Right atrium auricular region (tissue), 2 donors: ENCODE measurements at regions not wholly inside any gene's neighbourhood (a gene's known extent, or its start where the extent isn't known, plus 50 kb on each side); places are given as distances from the start of the nearest gene placed in this dataset.

Experiments used
- DNase-seq: peaks from one replicate; pipeline ENCODE4 v3.0.0-alpha.2; 2019; ENCODE audit warnings: low spot score
- H3K27ac ChIP-seq, 2 donors: fragments of 200-600 bp; sonication (generic); 1 replicate in 1 of 2; 2 replicates in 1 of 2; pipeline ENCODE4 v1.5.1; 2016 to 2019
- H3K27me3 ChIP-seq, 2 donors: fragments of 200-600 bp; sonication (generic); one replicate each; pipeline versions ENCODE4 v1.5.1 to v1.6.0; 2017 to 2019
- H3K36me3 ChIP-seq: fragments of 200-600 bp; sonication (generic); one replicate; pipeline ENCODE4 v1.5.1; 2016
- H3K4me1 ChIP-seq, 2 donors: fragments of 200-600 bp; sonication (generic); one replicate each; pipeline versions ENCODE4 v1.5.1 to v1.6.0; 2017 to 2019
- H3K4me3 ChIP-seq, 2 donors: fragments of 200-600 bp; sonication (generic); 1 replicate in 1 of 2; 2 replicates in 1 of 2; pipeline ENCODE4 v1.5.1; 2017 to 2019; ENCODE audit warnings: mild to moderate bottlenecking in 1 of 2, moderate library complexity in 1 of 2
- H3K9me3 ChIP-seq, 2 donors: fragments of 200-600 bp; sonication (generic); one replicate each; pipeline ENCODE4 v1.5.1; 2019
- TF ChIP-seq, protein P1 (sequence below), 2 donors: fragments of 200-600 bp; sonication (generic); IDR thresholded peaks; one replicate each; pipeline ENCODE4 v1.5.1; 2019; ENCODE audit warnings: antibody characterized with exemption in 2 of 2

DNA sequence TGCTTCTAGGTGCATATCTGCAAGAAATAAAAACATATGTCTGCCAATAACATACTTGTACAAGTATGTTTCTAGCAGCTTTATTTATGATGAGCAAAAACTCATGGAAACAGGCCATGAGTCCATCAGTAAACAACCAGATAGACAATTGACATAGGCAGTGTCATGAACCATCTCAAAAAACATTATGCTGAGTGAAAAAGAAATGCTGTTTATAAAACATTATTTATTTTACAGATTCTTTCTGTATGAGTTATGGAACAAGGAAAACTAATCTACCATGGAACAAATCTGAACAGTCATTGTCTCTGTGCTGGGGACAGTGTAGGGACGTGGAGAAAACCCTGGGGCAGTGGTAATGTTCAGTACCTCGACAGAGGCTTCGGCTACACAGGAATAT lies 283.9 kb downstream of the UQCRFS1 start:
- TF ChIP-seq, protein P1, sequence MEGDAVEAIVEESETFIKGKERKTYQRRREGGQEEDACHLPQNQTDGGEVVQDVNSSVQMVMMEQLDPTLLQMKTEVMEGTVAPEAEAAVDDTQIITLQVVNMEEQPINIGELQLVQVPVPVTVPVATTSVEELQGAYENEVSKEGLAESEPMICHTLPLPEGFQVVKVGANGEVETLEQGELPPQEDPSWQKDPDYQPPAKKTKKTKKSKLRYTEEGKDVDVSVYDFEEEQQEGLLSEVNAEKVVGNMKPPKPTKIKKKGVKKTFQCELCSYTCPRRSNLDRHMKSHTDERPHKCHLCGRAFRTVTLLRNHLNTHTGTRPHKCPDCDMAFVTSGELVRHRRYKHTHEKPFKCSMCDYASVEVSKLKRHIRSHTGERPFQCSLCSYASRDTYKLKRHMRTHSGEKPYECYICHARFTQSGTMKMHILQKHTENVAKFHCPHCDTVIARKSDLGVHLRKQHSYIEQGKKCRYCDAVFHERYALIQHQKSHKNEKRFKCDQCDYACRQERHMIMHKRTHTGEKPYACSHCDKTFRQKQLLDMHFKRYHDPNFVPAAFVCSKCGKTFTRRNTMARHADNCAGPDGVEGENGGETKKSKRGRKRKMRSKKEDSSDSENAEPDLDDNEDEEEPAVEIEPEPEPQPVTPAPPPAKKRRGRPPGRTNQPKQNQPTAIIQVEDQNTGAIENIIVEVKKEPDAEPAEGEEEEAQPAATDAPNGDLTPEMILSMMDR (IDR thresholded peaks at IDR 0.05) = no peak
- no peaks in the 10 kb centered on the region for H3K27me3 ChIP-seq
- DNase-seq = no peak
- H3K9me3 ChIP-seq = no peaks in the 10 kb centered on the region
- H3K27ac ChIP-seq = no peak overlapping the region
- no peak overlapping the region for H3K4me3 ChIP-seq
- no peaks in the 10 kb centered on the region for H3K36me3 ChIP-seq
- no peaks in the 10 kb centered on the region for H3K4me1 ChIP-seq

DNA sequence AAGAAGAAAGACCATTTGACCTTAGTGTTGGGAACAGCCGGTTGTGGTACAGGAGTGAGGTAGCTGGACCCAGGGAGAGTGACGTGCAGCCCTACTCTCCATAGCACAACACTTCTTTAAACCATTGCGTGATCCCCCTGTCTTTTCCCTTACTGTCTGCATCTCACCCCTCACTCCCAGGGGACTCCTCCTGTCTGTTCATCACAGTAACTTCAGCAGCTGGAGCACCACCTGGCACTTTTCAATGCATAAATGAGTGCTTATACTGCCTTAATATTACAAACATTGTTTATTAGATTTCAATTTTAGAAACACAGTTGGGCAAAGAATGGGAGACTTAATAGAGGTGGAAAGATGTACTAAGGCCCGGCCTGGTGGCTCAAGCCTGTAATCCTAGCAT lies 285.5 kb downstream of the UQCRFS1 start:
- no peaks in the 10 kb centered on the region for H3K36me3 ChIP-seq
- no peaks in the 10 kb centered on the region for H3K4me1 ChIP-seq
- no peaks in the 10 kb centered on the region for H3K27me3 ChIP-seq
- no peak for DNase-seq
- H3K9me3 ChIP-seq = no peaks in the 10 kb centered on the region
- TF ChIP-seq, protein P1 (IDR thresholded peaks at IDR 0.05) = no peak
- H3K4me3 ChIP-seq = no peak overlapping the region
- H3K27ac ChIP-seq = no peak overlapping the region

DNA sequence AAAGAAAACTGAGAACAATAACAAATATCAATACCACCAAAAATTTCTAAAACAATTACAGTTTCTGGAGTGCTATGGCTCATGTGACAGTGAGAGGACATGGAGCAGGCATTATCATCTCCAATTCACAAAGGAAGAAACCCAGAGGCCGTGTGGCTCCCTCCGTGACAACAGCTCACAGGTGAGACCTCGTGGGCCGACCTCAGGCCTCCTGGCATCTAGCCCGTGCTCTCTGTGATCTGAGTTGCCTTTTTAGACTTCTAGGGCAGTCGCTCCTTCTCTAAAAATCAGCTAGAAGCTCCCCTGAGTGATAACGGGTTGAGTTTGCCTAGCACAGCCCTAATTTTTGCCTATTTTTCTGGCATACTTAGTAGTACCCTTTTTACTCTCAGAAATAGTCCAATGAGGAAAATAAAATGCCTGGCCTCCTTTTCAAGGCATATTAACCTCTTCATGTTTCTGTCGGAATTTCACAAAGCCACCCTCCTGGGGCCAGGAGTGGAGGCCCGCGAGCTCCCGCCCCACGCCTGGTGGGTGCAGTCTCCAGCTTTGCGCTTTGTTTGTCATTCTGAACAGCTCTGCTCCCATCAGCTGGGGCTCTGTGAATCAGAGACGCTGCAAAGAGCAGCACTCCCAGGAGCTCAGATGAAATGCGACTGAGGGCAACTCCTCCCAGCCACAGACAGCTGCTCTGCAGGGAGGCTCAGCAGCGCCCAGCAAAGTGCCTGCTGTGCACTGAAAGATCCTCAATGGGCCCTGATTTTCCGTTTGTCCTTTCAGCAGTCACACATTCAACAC lies 292.5 kb downstream of the UQCRFS1 start:
- Histone ChIP-seq H3K4me1 (no peaks in the 10 kb centered on the region), H3K36me3 (no peaks in the 10 kb centered on the region), H3K4me3 (no peak overlapping the region), H3K9me3 (no peaks in the 10 kb centered on the region), H3K27me3 (no peaks in the 10 kb centered on the region), H3K27ac (no peak overlapping the region)
- DNase-seq = no peak
- TF ChIP-seq, protein P1 (IDR thresholded peaks at IDR 0.05) = no peak

DNA sequence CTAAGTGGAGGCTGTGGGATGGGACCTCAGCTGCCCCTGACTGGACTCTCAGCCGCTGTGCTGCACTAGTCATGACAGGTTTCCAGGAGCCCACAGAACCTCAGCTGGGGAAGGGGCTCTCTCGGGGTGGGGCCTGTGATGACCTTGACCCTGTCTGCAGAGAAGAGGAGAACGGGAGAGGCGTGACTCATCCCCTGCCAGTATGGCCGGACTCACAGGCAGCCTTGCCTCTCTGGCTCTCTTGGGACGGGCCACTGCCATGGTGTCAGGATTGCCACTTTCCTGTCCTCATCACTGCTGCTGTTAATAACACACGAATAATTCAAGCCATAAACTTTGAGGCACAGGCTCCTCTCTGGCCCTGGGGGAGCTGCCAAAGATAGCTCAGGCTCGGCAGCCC lies 295.3 kb downstream of the UQCRFS1 start:
- TF ChIP-seq, protein P1 (IDR thresholded peaks at IDR 0.05) = no peak
- H3K4me1 ChIP-seq = no peaks in the 10 kb centered on the region
- no peak for DNase-seq
- H3K9me3 ChIP-seq = no peaks in the 10 kb centered on the region
- H3K27me3 ChIP-seq = no peaks in the 10 kb centered on the region
- no peaks in the 10 kb centered on the region for H3K36me3 ChIP-seq
- no peak overlapping the region for H3K4me3 ChIP-seq
- H3K27ac ChIP-seq = no peak overlapping the region

DNA sequence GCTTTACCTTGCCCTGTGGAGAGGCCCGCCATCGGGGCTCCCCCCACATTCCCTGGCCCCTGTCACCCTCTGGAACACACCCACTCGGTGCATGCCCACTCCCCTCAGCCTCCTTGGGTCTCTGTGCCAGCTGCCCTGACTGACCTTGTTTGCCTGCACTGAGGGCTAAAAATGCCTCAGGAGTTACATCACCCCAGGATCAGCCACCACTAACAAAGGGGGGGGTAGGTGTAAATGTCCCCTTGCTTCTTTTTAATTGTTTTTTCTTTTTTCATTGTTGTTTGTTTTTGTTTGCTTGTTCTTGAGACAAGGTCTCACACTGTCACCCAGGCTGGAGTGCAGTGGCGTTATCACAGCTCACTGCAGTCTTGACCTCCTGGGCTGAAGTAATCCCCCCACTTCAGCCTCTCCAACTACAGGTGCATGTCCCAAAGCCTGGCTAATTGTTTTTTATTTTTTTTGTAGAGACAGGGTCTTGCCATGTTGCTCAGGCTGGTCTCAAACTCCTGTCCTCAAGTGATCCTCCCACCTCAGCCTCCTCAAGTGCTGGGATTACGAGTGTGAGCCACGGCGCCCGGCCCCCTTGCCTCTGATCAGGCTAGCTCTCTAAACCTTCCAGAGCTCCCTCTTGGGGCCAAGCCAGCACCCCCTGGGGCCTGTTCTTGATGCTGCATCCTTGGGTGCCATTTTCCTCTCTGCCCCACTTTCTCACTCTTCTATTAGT lies 297.1 kb downstream of the UQCRFS1 start:
- Histone ChIP-seq H3K36me3 (no peaks in the 10 kb centered on the region), H3K4me1 (no peaks in the 10 kb centered on the region), H3K27ac (no peak overlapping the region), H3K27me3 (no peaks in the 10 kb centered on the region), H3K9me3 (no peaks in the 10 kb centered on the region), H3K4me3 (no peak overlapping the region)
- DNase-seq = no peak
- TF ChIP-seq, protein P1 (IDR thresholded peaks at IDR 0.05) = no peak
